ENCODE measurements at regions not wholly inside any gene's neighbourhood (a gene's known extent, or its start where the extent isn't known, plus 50 kb on each side); places are given as distances from the start of the nearest gene placed in this dataset.

- no peak for TF ChIP-seq EZH2 (IDR thresholded peaks at IDR 0.05; ENCODE audit: insufficient read depth, poor library complexity, severe bottlenecking)
- no peak for TF ChIP-seq EZH2phosphoT487 (IDR thresholded peaks at IDR 0.05; ENCODE audit: insufficient read depth, low read depth)
Observed at GRCh38 chr1:118481126-118481525, 296.1 kb upstream of the SPAG17 start.

All from GM23248 (cell line).